Smooth muscle cell (in vitro differentiated cells): ENCODE measurements at regions not wholly inside any gene's neighbourhood (a gene's known extent, or its start where the extent isn't known, plus 50 kb on each side); places are given as distances from the start of the nearest gene placed in this dataset.

Experiments
- DNase-seq: peaks from one replicate; lab custom pipeline; 2025; ENCODE audit not compliant: unreplicated experiment; lab: John Stamatoyannopoulos, UW
- H2AFZ ChIP-seq: fragments of 200-600 bp; sonication (generic); 2 replicates; pipeline ENCODE4 v1.6.0; 2016; ENCODE audit warnings: antibody characterized with exemption, low read depth, mild to moderate bottlenecking
- H3F3A ChIP-seq: fragments of 200-600 bp; sonication (generic); 2 replicates; pipeline ENCODE4 v1.6.0; 2017; ENCODE audit warnings: antibody characterized with exemption, low read depth
- H3K27ac ChIP-seq: fragments of 200-600 bp; sonication (generic); 2 replicates; pipeline ENCODE4 v1.5.1; 2016; ENCODE audit warnings: low read depth, mild to moderate bottlenecking
- H3K27me3 ChIP-seq: fragments of 200-600 bp; sonication (generic); 2 replicates; pipeline ENCODE4 v1.6.1; 2016; ENCODE audit warnings: low read depth, mild to moderate bottlenecking
- H3K36me3 ChIP-seq: fragments of 200-600 bp; sonication (generic); 2 replicates; pipeline ENCODE4 v1.5.1; 2016; ENCODE audit warnings: low read depth
- H3K4me1 ChIP-seq: fragments of 200-600 bp; sonication (generic); 2 replicates; pipeline ENCODE4 v1.5.1; 2016; ENCODE audit warnings: low read depth
- H3K4me2 ChIP-seq: fragments of 200-600 bp; sonication (generic); 2 replicates; pipeline ENCODE4 v1.6.0; 2016; ENCODE audit warnings: mild to moderate bottlenecking
- H3K4me3 ChIP-seq: fragments of 200-600 bp; sonication (generic); 2 replicates; pipeline ENCODE4 v1.5.1; 2016; ENCODE audit warnings: mild to moderate bottlenecking
- H3K79me2 ChIP-seq: fragments of 200-600 bp; sonication (generic); 2 replicates; pipeline ENCODE4 v1.6.0; 2016; ENCODE audit warnings: low read depth, mild to moderate bottlenecking
- H3K9ac ChIP-seq: fragments of 200-600 bp; sonication (generic); 2 replicates; pipeline ENCODE4 v1.6.0; 2016; ENCODE audit warnings: low read depth
- H3K9me3 ChIP-seq: fragments of 200-600 bp; sonication (generic); replicated peaks from 2 replicates; pipeline ENCODE4 v1.5.1; 2016; ENCODE audit warnings: low read depth
- H4K20me1 ChIP-seq: fragments of 200-600 bp; sonication (generic); 2 replicates; pipeline ENCODE4 v1.6.0; 2016; ENCODE audit warnings: low read depth
- CTCF ChIP-seq: fragments of 200-600 bp; sonication (generic); IDR thresholded peaks from 2 replicates; pipeline ENCODE4 v1.5.1; 2017; ENCODE audit warnings: borderline replicate concordance, mild to moderate bottlenecking, antibody characterized with exemption; ENCODE audit not compliant: insufficient read depth, poor library complexity, severe bottlenecking
- WGBS: methylation state at CpG from one replicate; pipeline ENCODE4 v1.1.7; 2016; ENCODE audit warnings: low lambda C conversion rate; 5-methylcytosine and 5-hydroxymethylcytosine counted together

- Histone ChIP-seq H3K27me3 (no peaks in the 10 kb centered on the region), H2AFZ (no peak overlapping the region), H3F3A (no peaks in the 10 kb centered on the region), H3K27ac (no peak overlapping the region), H3K36me3 (no peaks in the 10 kb centered on the region), H3K4me1 (no peaks in the 10 kb centered on the region), H4K20me1 (no peaks in the 10 kb centered on the region), H3K9me3 (no peaks in the 10 kb centered on the region), H3K79me2 (no peaks in the 10 kb centered on the region), H3K4me3 (no peak overlapping the region), H3K9ac (no peak overlapping the region), H3K4me2 (no peak overlapping the region)
- TF ChIP-seq CTCF: no peak
- 75% methylated on average over 10 of the region's 10 CpGs for WGBS
- no peak for DNase-seq
Measured at GRCh38 chr12:18805516-18806248, 67.8 kb downstream of the CAPZA3 start.

- no peak for TF ChIP-seq CTCF
- WGBS: 81% methylated on average over 3 of the region's 3 CpGs
- no peaks in the 10 kb centered on the region for H3K27me3 ChIP-seq
- H3K9me3 ChIP-seq: no peaks in the 10 kb centered on the region
- no peak overlapping the region for H3K4me3 ChIP-seq
- H3K4me2 ChIP-seq: no peak overlapping the region
- H4K20me1 ChIP-seq: no peaks in the 10 kb centered on the region
- DNase-seq: no peak
- no peak overlapping the region for H3K9ac ChIP-seq
- no peaks in the 10 kb centered on the region for H3F3A ChIP-seq
- H3K36me3 ChIP-seq: no peaks in the 10 kb centered on the region
- H3K4me1 ChIP-seq: no peaks in the 10 kb centered on the region
- H3K27ac ChIP-seq: no peak overlapping the region
- no peak overlapping the region for H2AFZ ChIP-seq
- H3K79me2 ChIP-seq: no peaks in the 10 kb centered on the region
Measured at GRCh38 chr12:18807714-18808113, 69.8 kb downstream of the CAPZA3 start.

- Histone ChIP-seq H3K27ac (no peak overlapping the region), H3K27me3 (no peaks in the 10 kb centered on the region), H3K4me2 (no peak overlapping the region), H3K9me3 (no peaks in the 10 kb centered on the region), H3K36me3 (no peaks in the 10 kb centered on the region), H2AFZ (no peak overlapping the region), H4K20me1 (no peaks in the 10 kb centered on the region), H3K79me2 (no peaks in the 10 kb centered on the region), H3K9ac (no peak overlapping the region), H3K4me3 (no peak overlapping the region), H3K4me1 (no peaks in the 10 kb centered on the region), H3F3A (no peaks in the 10 kb centered on the region)
- TF ChIP-seq CTCF: no peak
- 91% methylated on average over 2 of the region's 2 CpGs for WGBS
- DNase-seq: no peak
Measured at GRCh38 chr12:18808221-18808620, 70.3 kb downstream of the CAPZA3 start.
